Heart right ventricle (tissue), 16 donors: ENCODE measurements at regions not wholly inside any gene's neighbourhood (a gene's known extent, or its start where the extent isn't known, plus 50 kb on each side); places are given as distances from the start of the nearest gene placed in this dataset.
A peak's percentile ranks its signal among the peaks of the same experiment; 100 is the strongest.
"Not testable (repeated sequence)": the region's sequence is repeated elsewhere in the genome, so short reads cannot be mapped to it uniquely, and the experiment has no call there.

ENCODE experiments used
- ATAC-seq, 8 donors: fragments of 200-7000 bp; cut with Tn5 transposase; one replicate each; pipeline ENCODE4 v1.9.1; 2020; ENCODE audit warnings: mild to moderate bottlenecking in 8 of 8, moderate library complexity in 8 of 8, moderate number of reproducible peaks in 1 of 8
- DNase-seq, 2 donors: peaks; one replicate each; pipeline ENCODE4 v3.0.0-alpha.2; 2020
- H3K27ac ChIP-seq, 10 donors: fragments of 200-600 bp; sonication (generic) in 2 of 10; one replicate each; pipeline versions ENCODE4 v1.5.0 to v1.8.0; 2020 to 2022; ENCODE audit warnings: mild to moderate bottlenecking in 3 of 10
- H3K27me3 ChIP-seq, 7 donors: fragments of 200-600 bp; one replicate each; pipeline ENCODE4 v1.8.0; 2021 to 2022; ENCODE audit warnings: mild to moderate bottlenecking in 2 of 7
- H3K36me3 ChIP-seq, 9 donors: fragments of 200-600 bp; sonication (generic) in 1 of 9; one replicate each; pipeline versions ENCODE4 v1.5.0 to v1.8.0; 2020 to 2022; ENCODE audit warnings: mild to moderate bottlenecking in 2 of 9
- H3K4me1 ChIP-seq, 9 donors: fragments of 200-600 bp; sonication (generic) in 1 of 9; one replicate each; pipeline versions ENCODE4 v1.5.0 to v1.8.0; 2020 to 2022; ENCODE audit warnings: mild to moderate bottlenecking in 4 of 9
- H3K4me3 ChIP-seq, 10 donors: fragments of 200-600 bp; sonication (generic) in 2 of 10; one replicate each; pipeline versions ENCODE4 v1.5.0 to v1.8.0; 2020 to 2022; ENCODE audit warnings: mild to moderate bottlenecking in 7 of 10, moderate library complexity in 2 of 10
- H3K9me3 ChIP-seq, 11 donors: fragments of 200-600 bp in 10 of 11; sonication (generic) in 2 of 11; one replicate each; pipeline versions ENCODE4 v1.5.0 to v1.8.0; 2013 to 2022; ENCODE audit warnings: mild to moderate bottlenecking in 2 of 11, control low read depth in 1 of 11, moderate library complexity in 1 of 11
- WGBS, 2 donors: extraction: QIAGEN DNeasy Blood & Tissue Kit; methylation state at CpG; one replicate each; pipeline ENCODE4 v1.1.7; 2013; ENCODE audit warnings: inconsistent platforms in 1 of 2; 5-methylcytosine and 5-hydroxymethylcytosine counted together
- intact Hi-C, 10 donors: fragments of 100-400 bp; cut with DNase I; formaldehyde crosslinking; loops; one replicate each; pipeline versions ENCODE4 v1.11.1 to v1.14.2; 2022
- TF ChIP-seq, protein P1 (sequence below), 9 donors: fragments of 200-600 bp; sonication (generic) in 2 of 9; IDR thresholded peaks; one replicate each; pipeline versions ENCODE4 v1.5.0 to v1.8.0; 2021 to 2022; ENCODE audit warnings: antibody characterized with exemption in 9 of 9, mild to moderate bottlenecking in 5 of 9, moderate library complexity in 1 of 9
- donor health status: Arrhythmogenic right ventricular cardiomyopathy.
- donor health status: ischemic (EF 13 %, LVEDD 7.1; RV severe dilation, severe dysfunction).
- donor health status: healthy with polysubstance abuse.
- donor health status: DM: no; HTN: yes; CAD: no.
- donor health status: DM: no; HTN: no; CAD: no.
- donor health status: ischemic (EF 25% LVEDD 6.9; RV normal size, moderate dysfunction).
- donor health status: ischemic (EF 25% LVEDD 5.7; RV mildly dilated, moderate dysfunction).
- donor health status: healthy.
- donor health status: DM: yes; HTN: yes; CAD: no.
- donor health status: Ischemic cardiomyopathy.
- donor health status: ischemic (EF 35%, LVEDD 5.7; RV mildly dilated, moderate dysfunction).
- donor health status: nonischemic (EF 11% LVEDD 7.7; RV severe dilation, severe dysfunction).
- donor health status: DM: yes; HTN: yes; CAD: no.
- donor health status: PGD.
- donor health status: ischemic (EF 29% LVEDD 5.4; RV normal size, mild dysfunction).
- donor health status: nonischemic (EF 23%, LVEDD 6.1; RV moderate dilation, normal function).

DNA sequence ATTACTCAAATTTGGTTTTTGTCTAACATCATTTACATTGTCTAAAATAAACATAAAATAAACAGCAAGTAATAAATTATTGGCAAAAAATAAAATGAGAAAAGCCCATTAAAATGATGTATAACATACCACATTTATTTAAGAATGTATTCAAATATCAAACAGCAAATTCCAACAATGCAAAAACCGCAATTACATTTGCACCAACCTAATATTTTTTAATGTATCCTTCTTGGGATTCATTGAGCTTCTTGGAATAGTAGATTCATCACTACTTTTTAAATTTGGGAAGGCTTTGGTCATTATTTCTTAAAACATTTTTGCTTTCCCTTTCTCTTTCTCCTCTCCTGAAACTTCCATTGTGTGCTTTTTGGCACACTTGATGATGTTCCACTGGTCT is 400.2 kb downstream of the MAGEE1 start:
- no peak overlapping the region for H3K4me3 ChIP-seq
- no peak for DNase-seq
- H3K9me3 ChIP-seq, result peaks cover 0 to 6% (median 0%) of the 10 kb centered on the region in 11 donors
- H3K27ac ChIP-seq, result no peak overlapping the region
- H3K4me1 ChIP-seq, result no peaks in the 10 kb centered on the region
- TF ChIP-seq, protein P1, sequence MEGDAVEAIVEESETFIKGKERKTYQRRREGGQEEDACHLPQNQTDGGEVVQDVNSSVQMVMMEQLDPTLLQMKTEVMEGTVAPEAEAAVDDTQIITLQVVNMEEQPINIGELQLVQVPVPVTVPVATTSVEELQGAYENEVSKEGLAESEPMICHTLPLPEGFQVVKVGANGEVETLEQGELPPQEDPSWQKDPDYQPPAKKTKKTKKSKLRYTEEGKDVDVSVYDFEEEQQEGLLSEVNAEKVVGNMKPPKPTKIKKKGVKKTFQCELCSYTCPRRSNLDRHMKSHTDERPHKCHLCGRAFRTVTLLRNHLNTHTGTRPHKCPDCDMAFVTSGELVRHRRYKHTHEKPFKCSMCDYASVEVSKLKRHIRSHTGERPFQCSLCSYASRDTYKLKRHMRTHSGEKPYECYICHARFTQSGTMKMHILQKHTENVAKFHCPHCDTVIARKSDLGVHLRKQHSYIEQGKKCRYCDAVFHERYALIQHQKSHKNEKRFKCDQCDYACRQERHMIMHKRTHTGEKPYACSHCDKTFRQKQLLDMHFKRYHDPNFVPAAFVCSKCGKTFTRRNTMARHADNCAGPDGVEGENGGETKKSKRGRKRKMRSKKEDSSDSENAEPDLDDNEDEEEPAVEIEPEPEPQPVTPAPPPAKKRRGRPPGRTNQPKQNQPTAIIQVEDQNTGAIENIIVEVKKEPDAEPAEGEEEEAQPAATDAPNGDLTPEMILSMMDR (IDR thresholded peaks at IDR 0.05), result no peak
- no peak for ATAC-seq
- H3K27me3 ChIP-seq, result no peaks in the 10 kb centered on the region
- WGBS, 2 donors, result 63 to 66% methylated on average over 1 of the region's 1 CpG
- no peaks in the 10 kb centered on the region for H3K36me3 ChIP-seq
- intact Hi-C loops, result no loop called here

GRCh38 chrX:76840902-76841301 is 413.4 kb downstream of the MAGEE1 start:
- H3K4me3 ChIP-seq, ATAC-seq, H3K9me3 ChIP-seq, DNase-seq, H3K36me3 ChIP-seq, intact Hi-C loops, H3K27me3 ChIP-seq, H3K27ac ChIP-seq, H3K4me1 ChIP-seq: not testable (repeated sequence)
- WGBS, 2 donors, result 40 to 53% methylated on average over 10 to 14 of the region's 16 CpGs

GRCh38 chrX:76850851-76851250 is 423.3 kb downstream of the MAGEE1 start:
- DNase-seq, result no peak
- Histone ChIP-seq H3K27me3 (no peaks in the 10 kb centered on the region), H3K9me3 (peaks cover 0 to 32% (median 0%) of the 10 kb centered on the region in 11 donors), H3K4me3 (no peak overlapping the region), H3K36me3 (no peaks in the 10 kb centered on the region), H3K27ac (no peak overlapping the region), H3K4me1 (no peaks in the 10 kb centered on the region)
- ATAC-seq, result no peak
- intact Hi-C loops, result no loop called here
- TF ChIP-seq, protein P1 (IDR thresholded peaks at IDR 0.05), result peak in 1 of 9 donors; percentile 36
- 12 to 29% methylated on average over 4 of the region's 4 CpGs for WGBS, 2 donors

DNA sequence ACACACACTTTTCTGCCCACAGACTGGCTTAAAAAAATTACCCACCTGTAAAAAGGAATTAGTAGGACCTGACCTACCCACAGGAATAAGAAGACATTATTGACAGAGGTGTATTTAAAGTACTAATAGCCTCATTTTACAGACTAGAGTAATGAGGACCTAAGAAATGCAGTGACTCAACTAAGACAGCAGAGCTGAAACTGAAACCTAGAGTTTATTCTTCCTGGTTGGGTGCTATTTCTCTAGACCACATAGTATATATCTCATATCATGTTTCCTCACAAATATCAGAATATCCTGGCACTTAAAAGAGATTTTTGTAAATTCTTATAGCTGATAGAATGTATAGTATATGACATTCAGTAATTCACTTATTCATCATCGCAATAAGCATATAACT is 435.0 kb downstream of the MAGEE1 start:
- ATAC-seq (no peak), DNase-seq (no peak)
- no peaks in the 10 kb centered on the region for H3K9me3 ChIP-seq
- H3K27ac ChIP-seq, result no peak overlapping the region
- intact Hi-C loops, result no loop called here
- H3K27me3 ChIP-seq, result peaks cover 0 to 6% (median 0%) of the 10 kb centered on the region in 7 donors
- no peak overlapping the region for H3K4me3 ChIP-seq
- H3K4me1 ChIP-seq, result no peaks in the 10 kb centered on the region
- TF ChIP-seq, protein P1 (IDR thresholded peaks at IDR 0.05), result no peak
- no peaks in the 10 kb centered on the region for H3K36me3 ChIP-seq
- 90 to 100% methylated on average over 1 of the region's 1 CpG for WGBS, 2 donors

DNA sequence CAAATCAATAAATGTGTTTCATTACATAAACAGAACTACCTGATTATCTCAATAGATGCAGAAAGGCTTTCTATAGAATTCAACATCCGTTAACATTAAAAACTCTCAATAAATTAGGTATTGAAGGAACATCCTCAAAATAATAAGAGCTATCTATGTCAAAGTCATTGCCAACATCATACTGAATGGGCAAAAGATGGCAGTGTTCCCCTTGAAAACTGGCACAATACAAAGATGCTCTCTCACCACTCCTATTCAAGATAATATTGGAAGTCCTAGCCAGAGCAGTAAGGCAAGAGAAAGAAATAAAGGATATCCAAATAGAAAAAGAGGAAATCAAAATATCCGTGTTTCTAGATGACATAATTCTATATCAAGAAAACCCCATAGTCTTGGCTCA is 466.4 kb downstream of the MAGEE1 start:
- 66 to 70% methylated on average over 2 of the region's 2 CpGs for WGBS, 2 donors
- Histone ChIP-seq H3K4me3 (no peak overlapping the region), H3K9me3 (peaks cover 0 to 27% (median 0%) of the 10 kb centered on the region in 11 donors), H3K27me3 (no peaks in the 10 kb centered on the region), H3K27ac (no peak overlapping the region), H3K36me3 (no peaks in the 10 kb centered on the region), H3K4me1 (no peaks in the 10 kb centered on the region)
- DNase-seq (no peak), ATAC-seq (no peak)
- intact Hi-C loops, result no loop called here
- TF ChIP-seq, protein P1 (IDR thresholded peaks at IDR 0.05), result no peak
